LNCaP clone FGC (cell line): ENCODE measurements at regions not wholly inside any gene's neighbourhood (a gene's known extent, or its start where the extent isn't known, plus 50 kb on each side); places are given as distances from the start of the nearest gene placed in this dataset.

Experiments used
- DNase-seq: peaks from one replicate; pipeline ENCODE4 v3.0.0-alpha.2; 2011; ENCODE audit warnings: low read depth
- H3K4me3 ChIP-seq: 2 replicates; pipeline ENCODE4 v1.5.1; 2011; ENCODE audit warnings: mild to moderate bottlenecking, low read depth, low read length, control low read depth
- TF ChIP-seq, protein P1 (sequence below): IDR thresholded peaks from 2 replicates; pipeline ENCODE4 v1.5.1; 2012; ENCODE audit warnings: mild to moderate bottlenecking; ENCODE audit not compliant: control insufficient read depth, insufficient read depth; ENCODE audit errors: extremely low read depth

DNA sequence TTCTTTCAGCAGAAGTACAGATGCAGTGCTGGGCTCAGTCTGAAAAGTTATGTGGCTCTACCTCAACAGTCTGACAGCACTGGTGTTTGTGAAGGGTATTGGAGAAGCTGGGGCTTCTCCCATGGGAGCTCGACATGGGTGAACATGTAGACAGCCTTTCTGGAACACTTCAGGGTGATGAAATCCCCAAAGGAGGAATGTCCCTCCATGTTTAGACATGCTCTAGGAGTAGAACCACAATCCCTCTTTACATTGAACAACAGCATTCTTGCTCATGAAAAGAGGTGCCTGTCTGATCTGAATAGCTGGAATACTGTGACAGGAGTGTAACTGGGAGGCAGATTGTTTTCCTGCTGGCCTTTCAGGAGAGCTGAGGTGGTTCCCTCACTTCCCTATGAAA is 53.8 kb upstream of the NAP1L2 start:
- TF ChIP-seq, protein P1, sequence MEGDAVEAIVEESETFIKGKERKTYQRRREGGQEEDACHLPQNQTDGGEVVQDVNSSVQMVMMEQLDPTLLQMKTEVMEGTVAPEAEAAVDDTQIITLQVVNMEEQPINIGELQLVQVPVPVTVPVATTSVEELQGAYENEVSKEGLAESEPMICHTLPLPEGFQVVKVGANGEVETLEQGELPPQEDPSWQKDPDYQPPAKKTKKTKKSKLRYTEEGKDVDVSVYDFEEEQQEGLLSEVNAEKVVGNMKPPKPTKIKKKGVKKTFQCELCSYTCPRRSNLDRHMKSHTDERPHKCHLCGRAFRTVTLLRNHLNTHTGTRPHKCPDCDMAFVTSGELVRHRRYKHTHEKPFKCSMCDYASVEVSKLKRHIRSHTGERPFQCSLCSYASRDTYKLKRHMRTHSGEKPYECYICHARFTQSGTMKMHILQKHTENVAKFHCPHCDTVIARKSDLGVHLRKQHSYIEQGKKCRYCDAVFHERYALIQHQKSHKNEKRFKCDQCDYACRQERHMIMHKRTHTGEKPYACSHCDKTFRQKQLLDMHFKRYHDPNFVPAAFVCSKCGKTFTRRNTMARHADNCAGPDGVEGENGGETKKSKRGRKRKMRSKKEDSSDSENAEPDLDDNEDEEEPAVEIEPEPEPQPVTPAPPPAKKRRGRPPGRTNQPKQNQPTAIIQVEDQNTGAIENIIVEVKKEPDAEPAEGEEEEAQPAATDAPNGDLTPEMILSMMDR: no peak
- no peak for DNase-seq
- no peak overlapping the region for H3K4me3 ChIP-seq

DNA sequence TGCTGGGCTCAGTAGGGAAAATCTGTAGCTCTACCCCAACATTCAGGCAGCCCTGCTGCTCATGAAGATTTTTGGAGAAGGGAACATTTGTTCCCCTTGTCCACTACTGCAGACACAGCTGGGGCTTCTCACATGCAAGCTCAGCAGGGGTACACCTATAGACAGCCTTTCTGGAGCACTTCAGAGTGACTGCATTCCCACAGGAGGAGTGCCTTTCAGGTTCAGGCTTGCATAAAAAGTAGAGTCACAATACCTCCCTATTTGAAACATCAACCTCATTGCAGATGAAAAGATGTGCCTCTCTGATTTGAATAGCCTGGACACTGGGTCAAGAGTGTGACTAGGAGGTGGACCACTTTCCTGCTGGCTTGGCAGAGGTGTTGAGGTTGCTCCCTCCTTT is 53.3 kb upstream of the NAP1L2 start:
- TF ChIP-seq, protein P1: no peak
- no peak overlapping the region for H3K4me3 ChIP-seq

DNA sequence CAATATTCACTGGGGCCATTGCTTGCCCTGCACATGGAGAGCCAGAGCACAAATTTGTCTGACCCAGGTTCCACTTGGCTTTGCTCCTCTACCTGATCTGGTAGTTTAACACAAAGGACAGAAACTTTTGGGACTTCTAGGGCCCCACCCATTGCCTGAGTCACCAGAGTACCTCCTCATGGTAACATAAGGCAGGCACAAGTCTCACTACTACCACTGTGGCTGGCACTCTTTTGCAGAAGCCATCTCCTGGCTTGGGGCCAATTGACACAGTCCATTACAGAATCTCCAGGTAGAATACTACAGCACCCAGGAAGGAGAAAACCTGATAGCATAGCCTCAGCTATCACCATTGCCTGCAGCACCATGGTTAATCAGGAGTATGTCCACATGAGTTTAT is 52.6 kb upstream of the NAP1L2 start:
- no peak for DNase-seq
- H3K4me3 ChIP-seq: no peak overlapping the region
- TF ChIP-seq, protein P1: no peak

More for the DNA sequence above, 53.3 kb upstream of the NAP1L2 start:
- no peak for DNase-seq

DNA sequence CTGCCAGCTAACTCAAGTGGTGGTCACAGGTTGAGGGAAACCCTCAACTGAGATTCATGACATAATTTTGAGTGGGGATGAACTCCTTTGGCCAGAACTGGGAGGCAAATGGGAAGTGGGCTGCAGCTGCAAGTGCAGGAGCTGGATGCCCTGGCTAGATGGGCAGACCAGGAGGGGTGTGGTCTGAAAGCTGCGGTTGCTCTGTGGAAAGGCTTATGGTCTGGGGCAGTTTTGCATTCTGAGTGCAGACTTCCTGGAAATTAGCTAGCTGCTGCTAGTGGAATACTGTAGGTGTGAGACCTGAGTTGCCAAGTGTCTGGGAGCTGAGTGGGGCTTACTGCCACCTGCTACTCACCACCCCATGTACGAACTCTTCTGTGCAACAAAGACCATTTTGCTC is 52.1 kb upstream of the NAP1L2 start:
- TF ChIP-seq, protein P1: no peak
- DNase-seq: no peak
- H3K4me3 ChIP-seq: no peak overlapping the region
